CD4-positive, alpha-beta T cell treated with Interleukin-4 for 4 hours (primary cell): ENCODE measurements at regions not wholly inside any gene's neighbourhood (a gene's known extent, or its start where the extent isn't known, plus 50 kb on each side); places are given as distances from the start of the nearest gene placed in this dataset.

Experiments
- DNase-seq: peaks from one replicate; pipeline ENCODE4 v3.0.0-alpha.2; 2020

DNA sequence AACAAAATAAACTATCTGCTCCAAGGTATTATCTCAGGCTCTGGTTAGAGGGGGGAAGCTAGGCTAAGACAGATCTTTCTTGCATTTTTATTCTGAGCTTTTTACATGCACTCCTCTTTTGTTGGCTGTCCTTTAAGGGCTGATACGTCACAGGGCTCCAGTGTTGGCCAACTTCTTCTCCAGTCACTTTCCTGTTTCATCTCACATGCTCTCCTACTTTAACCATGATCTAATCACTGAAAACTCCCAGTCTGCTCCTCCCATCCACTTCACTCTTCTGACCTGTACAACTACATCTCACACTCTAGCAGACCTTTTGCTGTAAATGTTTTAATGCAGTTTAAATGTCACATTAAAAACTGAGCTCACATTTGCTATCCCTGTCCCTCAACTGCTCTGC lies 510.0 kb upstream of the KLF12 start:
- no peak for DNase-seq

DNA sequence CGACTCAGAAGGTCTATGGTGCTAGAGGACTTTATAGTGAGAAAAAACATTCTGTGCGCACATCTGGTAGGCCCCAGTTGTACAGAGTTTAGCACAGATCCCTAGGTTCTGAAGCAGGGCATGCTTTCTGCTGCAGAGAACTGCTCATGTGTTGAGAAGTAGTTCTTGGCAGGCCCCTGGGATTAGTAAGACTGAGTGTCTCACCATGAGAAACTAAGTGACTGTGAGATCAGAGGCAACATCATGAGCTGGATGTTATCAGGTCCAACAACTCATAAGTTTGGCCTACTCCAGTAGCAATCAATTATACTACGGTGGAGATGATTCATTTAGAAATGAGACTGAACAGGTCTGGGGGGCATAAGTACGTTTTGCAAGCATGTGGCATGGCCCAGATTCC lies 507.4 kb upstream of the KLF12 start:
- DNase-seq = no peak

DNA sequence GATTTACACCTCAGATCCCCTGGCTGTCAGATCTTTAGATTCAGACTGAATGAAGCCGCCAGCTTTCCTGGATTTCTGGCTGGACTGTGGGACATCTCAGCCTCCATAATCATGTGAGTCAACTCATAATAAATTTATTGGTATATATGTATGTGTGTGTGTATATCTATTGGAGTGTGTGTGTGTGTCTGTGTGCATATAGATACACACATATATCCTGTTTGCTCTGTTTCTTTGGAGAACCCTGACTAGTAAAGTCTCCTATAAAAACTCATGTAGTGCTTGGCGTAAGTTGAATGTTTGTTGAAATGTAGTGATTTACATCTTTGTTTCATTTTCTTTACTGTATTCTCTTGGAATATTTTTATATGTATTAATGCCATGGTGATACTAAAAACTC lies 499.5 kb upstream of the KLF12 start:
- no peak for DNase-seq

DNA sequence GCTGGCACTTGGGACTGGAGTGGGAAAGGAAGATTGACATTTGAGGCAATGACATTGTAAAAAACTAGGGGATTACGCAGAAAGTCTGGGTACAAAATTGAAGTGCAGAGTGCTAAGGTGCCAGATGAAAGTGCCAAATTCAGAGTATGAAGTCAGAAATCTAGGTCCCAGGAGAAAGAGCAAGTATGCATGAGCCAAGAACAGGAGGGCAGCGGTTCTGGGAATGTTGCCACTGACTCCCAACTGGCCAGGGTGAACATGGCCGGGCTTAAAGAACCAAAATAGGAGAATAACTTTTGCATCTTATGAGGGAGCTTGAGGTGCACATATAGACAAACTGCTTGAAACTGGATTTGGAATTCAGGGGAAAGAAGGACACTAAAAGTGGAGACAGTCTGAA lies 495.8 kb upstream of the KLF12 start:
- no peak for DNase-seq

DNA sequence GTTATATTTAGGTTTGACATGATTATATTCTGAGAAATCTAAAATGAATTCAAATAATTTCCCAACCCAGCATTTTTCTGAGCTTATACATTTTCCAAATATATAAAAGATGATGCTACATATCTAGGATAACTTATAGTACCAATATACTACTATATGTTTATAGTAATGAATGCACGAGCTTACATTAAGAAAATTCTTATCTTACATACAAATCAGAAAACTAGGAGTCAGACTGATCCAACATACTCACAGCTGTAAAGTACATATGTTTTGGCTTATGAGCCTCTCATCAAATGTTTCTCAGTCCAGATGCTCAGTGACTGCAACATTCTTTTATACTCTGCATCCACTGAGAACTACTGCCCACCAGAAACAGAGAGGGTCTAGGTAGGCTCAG lies 491.3 kb upstream of the KLF12 start:
- no peak for DNase-seq

DNA sequence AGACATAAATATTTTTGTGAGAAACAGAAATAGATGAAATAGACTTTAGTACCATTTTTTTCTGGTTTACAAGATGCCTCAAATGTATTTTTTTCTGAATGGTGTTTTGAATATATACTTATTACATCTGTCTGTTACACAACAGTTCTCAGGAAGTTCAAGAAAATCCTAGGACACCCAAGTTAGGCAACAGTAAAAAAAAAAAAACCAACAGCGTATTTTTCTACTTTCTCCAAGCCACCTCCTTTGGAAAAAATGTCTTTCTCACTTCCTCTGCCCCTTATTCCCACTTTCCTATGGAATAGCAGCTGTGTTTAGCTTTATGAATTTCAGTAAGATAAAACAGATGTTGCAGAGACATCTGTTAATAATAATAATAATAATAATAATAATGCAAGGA lies 489.6 kb upstream of the KLF12 start:
- no peak for DNase-seq

DNA sequence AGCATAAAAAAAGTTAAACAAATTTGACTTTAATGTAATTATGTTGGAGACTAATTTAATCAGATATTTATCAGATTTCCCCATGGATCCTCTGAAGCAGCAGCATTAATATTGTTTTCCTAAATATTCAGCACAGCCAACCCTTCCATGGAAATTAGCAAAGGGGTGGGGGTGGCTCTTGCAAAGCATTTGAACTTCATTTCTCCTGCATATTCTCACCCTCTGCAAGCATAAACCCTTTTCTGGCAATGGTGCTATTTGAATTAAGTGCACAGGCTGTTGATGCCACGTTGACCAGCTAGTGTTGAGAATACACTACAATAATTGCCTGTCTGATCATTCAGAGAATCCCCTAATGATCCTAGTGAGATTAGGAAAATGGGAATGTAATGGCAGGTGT lies 488.1 kb upstream of the KLF12 start:
- no peak for DNase-seq

DNA sequence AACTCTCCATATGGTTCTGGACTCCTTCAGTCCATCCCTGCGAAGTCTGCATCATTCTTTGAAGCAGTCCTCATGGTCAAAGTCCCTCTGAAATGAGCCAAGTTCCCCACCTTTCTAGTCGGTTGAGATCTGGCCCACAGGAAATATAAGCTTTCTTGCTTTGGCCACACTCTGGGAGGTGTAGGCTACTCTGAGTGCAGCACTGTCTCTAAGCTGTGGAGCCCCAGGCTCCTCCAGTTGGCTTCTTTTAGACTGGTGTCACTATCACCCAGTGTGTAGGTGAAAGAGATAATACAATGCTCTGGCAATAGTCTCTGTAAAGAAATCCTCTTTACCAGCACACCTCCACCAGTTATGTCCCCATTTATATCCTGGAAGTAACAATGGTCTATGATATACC lies 486.5 kb upstream of the KLF12 start:
- no peak for DNase-seq

DNA sequence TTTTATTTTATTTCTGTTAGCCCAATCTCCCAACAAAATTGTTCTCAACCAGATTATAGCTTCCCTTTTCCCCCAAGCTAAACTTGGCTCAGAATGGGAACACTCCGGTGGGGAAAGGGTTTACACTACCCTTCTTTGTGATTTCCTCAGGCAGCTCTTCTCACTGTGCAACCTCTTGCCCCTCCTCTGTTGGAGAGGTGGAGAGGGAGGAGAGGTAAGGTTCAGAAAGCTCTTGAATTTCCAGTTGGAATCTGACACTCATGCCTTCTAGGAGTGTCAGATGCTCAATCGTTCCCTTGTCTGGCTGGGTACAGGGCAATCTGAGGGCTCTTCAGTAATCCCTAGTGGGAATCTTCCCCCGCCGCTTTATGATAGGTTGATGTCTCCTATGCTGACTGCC lies 486.1 kb upstream of the KLF12 start:
- DNase-seq = no peak

DNA sequence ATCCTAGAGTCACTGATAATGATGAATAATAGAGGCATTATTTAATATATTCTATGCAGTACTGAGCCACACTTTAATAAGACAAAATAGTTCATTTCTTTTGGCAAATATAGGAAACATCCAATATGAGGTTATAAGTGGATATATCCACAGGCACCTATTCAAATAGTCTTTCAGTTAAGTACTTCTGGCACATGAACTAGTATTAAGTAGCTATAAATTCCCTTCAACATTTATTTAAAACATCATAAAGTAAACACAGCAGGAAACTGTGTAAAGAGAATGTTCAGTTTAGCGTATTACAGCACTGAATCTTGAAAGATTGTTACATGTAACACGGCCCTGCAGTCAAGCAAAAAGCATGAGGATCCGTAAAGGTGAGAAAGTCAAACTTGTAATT lies 463.3 kb upstream of the KLF12 start:
- DNase-seq = no peak

DNA sequence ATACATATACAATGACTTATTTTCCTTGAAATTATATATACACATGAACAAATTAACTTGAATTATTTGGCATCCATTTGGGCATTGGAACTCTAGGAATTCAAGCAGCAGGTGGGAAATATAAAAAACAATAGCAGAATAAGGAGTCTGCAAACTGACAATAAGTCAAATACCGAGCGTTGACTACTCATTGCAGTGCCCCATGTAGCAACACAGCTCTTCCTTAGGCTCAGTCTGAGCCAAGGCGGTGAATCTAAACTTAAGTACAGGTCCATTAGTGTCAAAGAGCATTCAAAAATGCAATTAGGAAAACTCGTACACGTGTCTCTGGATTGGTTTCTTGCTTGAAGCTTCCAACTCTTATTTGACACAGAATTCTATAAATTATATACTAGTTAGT lies 462.5 kb upstream of the KLF12 start:
- DNase-seq = no peak

DNA sequence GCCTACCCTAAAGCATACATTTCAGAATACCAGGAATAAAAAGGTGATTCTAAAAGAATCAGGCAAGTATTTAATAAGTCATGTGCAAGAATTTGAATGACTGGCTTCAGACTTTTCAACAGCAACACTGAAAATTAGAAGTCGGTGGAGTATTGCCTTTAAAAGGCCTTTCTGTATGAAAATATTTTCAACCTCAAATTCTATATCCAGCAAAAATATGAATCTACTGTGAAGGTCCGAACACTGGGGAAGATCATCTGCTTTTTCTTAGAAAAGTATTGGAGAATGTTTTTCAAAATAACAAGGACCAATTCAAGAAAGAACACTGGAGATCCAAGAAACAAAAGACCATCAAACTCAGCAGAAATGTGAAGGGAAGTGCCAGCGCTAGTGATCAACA lies 459.5 kb upstream of the KLF12 start:
- no peak for DNase-seq

DNA sequence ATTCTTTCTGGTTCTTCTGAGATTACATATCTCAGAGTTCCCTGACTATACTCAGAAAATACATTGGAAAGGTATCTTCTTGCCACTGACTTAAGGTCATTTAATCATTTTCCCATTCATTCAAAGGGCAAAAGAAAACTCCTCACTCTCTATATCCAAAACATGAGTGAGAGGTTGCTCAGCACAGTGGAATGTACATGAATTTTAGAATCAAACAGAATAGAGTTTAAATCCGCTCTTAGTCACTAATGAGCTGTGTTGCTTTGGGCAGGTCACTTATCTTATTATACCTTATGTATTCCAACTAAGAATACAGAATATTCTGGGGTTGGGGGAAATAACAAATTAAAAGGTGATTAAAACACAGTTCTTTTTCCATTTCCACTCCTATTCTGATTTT lies 452.6 kb upstream of the KLF12 start:
- DNase-seq = no peak

DNA sequence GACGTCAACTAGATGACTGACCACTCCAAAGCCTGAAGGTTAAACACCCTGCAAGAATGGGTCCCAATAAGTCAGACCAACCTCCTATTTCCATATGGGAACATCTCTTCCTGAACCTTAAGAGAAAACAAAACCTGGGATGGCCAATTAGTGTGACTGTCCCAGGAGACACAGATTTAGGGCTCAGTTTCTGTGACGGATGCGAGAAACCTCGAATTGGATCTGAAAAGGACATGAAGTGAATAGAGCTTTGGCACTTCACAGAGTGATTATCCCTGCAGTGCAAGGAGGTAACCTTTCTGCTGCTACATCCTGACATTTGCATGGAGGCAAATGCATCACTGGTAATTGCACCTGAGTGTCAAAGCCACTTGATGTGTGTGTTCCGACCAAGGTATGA lies 442.2 kb upstream of the KLF12 start:
- no peak for DNase-seq

DNA sequence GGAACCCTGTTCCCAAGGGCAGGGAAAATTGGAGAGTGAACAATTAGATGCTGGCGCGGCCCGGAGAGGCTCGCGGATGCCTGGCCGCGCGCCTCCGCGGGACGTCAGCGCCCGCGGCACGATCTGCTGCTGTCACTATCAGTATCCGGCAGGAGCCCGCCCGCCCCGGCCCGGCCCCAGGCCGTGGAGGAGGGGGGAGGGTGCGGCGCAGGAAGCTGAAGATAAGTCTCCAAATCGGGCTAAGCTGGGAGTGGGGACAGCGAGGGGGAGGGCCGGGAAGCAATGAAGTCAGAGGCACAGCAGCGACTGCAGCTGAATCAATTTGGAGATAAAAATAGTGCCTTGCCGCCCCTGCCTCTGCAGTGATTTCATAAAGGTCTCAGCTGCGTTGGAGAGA lies 441.5 kb upstream of the KLF12 start:
- DNase-seq = peak; percentile 32

DNA sequence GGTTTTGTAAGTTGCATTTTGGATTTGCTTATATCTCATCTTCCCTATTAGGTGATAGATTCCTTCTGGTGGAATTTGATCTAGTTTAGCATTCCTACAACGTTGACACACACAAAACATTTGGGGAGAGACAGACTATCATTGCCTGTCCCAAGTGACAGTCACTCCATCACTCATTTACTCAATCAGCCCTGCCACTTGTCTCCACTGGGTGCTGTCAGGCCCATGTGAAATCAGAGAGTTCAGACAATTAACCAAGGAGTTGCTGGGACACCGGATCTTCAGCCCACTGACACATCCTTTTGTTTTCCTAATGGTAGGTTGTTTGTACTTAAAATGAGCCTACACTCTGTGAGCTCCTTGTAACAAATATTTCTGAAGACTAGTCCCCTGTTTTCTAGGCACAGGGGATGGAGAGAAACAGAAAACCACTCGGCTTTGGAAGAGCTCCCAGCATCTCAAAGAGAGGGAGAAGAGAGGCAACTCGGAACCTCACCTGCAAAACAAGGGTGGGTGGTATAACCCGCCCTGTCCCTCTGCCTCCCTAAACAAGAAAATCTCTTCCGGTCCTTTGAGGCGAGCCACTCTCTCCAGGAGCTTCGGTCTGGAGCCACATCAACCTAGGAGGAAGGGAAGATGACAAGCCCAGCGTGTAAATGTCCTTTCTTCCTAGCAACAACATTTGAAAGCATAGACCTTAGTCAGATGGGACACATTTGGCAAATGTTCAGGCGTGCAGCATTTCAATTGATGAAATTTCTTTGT lies 440.9 kb upstream of the KLF12 start:
- no peak for DNase-seq

DNA sequence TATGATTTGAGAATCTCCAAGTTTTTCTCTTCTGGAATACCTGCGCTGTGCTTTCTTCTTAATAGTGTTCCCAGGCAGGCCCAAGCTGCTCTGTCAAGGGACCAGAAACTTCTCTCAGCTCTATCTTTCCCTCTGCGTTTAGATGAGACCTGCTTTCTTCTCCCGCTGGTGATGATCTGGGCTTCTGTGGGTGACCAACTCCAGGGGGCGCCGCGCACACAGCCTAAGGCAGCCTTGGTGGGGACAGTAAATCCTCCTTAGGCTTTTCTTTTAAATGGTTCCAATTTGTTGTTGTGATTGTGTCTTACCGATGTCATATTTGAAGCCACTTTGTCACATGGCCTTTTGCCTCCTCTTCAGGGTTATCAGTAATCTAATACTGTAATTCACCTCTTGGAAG lies 439.4 kb upstream of the KLF12 start:
- no peak for DNase-seq

DNA sequence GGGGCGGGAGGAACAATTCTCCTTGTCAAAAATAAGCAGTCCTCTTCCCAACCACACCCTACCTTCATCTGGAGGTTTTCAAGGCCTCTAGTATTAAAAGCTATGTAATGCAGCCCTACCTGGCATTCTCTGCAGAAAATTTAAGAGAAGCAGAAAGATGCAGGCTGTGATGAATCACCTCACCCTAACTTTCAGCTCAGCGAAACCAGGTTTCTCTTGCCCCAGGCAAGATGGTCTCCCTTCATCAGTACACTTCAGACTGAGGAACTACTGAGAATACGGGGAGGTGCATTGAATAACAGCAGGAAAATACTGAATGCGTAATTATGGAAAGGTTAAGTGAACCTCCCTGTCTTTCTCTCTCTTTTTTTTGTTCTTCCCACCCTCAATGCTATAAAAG lies 437.6 kb upstream of the KLF12 start:
- DNase-seq = no peak

DNA sequence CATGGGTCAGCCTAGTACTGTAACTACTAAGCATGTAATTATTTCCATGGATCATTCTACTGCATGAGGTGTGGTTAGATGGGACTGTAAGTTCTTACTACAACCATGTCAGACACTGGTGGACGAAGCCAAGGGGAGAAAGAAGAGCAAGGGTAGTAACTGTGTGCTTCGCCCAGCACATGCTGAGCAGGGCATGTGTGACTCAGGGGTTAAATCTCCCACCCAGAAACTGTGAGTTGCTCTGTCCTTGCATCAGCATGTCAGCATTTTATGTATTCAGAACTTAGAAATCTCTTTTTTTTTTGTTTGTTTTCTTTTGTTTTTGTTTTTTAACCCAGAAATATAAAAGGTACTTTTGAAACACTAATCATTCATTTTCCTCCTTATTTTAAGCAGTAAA lies 436.6 kb upstream of the KLF12 start:
- no peak for DNase-seq

DNA sequence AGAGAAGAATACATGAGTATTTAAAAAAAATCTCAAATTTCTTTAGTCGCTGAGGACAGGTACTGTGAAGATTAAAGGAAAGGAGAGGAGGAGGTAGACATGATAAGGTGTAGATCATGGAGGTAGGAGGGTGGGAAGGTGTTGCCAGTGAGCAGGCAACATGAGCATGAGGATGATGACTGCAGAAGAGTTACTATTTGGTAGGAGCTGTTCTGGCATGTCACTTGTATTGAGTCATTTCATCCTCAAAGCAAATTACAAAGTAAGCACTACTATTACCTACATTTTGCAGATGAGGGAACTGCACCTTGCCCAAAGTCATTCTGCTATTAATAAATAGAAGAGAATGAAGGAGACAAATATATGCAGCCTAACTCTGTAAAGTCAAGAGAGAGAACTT lies 435.8 kb upstream of the KLF12 start:
- no peak for DNase-seq

DNA sequence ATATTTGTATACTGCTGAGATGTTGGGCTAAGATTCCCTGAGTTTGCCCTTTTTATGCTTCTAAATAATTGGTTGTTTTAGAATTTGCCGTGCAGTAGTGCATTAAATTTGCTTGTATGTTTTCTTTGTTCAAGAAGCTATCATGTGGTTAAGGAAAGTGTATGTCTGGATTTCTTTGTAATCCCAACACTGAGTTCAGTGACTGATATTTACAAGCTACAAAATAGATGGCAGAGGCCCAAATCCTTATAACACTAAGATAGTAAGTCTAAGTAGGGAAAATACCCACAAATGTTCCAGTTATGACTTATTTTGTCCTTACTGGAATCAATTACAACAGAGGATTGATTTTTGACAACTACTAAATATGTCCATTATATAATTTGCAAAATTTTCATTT lies 435.0 kb upstream of the KLF12 start:
- DNase-seq = no peak

DNA sequence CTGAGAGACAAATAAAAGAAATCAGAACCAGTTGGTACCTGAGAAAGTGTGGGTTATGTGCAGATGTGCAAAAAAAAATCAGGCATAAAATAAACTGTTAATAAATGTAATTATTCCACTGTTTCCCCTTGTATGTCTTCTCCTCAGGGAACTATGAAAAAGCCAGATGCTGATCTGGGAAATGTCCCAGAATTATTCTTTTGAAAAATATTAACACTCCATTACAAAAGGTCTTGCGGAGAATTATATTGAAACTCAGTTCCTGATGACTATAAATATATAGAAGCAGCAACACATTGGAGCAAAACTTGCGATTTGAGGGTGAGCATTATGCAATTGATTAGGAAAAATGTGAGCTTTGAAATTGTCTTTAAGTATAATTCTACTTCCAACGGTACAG lies 433.3 kb upstream of the KLF12 start:
- no peak for DNase-seq

DNA sequence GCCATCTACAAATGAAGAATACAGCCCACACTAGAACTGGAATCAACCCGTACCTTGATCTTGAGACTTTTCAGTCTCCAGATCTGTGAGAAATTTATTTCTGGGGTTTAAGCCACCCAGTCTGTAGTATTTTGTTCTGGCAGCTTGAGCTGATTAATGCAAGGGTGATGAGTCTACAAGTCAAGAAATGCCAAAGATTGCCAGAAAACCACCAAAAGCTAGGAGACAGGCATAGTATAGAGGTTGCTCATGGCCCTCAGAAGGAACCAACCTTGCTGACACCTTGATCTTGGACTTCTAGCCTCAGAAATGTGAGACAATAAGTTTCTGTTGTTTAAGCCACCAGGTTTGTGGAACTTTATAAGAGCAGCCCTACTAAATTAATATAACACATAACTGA lies 428.2 kb upstream of the KLF12 start:
- DNase-seq = no peak

DNA sequence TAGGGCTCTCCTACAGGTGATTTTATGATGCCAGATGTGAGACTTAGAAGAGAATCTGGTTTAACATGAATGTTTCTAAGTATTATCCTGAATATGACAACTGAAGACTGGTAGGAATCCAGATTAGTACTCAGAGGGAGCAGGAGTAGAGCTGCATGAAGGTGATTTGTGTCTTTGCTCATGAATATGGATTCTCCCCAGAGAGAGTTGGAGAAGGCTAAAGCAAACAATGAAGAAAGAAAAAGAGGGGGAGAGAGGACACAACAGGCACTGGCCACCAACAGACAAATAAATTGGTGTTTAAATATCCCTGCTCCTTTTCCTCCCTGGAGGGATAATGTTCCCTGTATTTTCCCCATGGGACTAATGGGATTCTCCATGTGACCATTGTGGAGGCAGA lies 427.0 kb upstream of the KLF12 start:
- no peak for DNase-seq

DNA sequence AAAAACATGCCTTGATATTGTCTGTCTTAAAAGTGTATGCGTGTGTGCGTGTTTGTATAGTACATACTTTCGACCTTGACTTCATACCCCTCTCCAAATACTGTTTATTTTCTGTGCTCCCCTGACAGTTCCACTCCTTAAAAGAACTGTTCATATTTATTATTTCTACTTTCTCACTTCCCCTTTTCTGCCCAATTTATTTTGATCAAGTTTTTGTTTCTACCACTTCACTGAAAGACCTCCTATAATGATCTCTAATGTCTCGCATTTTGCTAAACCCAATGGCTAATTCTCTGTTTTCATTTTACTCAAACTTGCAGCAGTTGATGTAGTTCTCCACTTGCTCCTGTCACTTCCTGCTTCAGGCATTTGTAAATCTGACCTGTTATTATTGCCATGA lies 426.1 kb upstream of the KLF12 start:
- no peak for DNase-seq

DNA sequence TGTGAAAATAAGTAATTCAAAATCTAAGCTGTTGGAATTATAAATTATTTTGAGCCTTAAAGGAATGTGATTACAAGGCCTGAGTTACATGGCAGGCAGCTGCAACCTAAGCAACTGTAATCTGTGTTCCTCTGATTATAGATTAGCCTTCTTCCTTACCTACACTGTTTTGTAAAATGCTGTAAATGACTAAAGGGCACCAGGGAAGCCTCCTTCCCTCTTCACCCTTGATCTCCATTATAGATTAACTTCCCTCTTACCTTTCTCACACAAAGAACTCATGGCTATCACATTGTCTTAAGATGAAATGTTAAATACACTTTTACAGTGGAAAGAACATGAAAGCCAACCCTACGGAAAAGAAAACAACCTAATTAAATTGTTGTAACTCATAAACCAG lies 423.7 kb upstream of the KLF12 start:
- DNase-seq = no peak
